Gastroesophageal sphincter (tissue), 4 donors: ENCODE measurements at regions not wholly inside any gene's neighbourhood (a gene's known extent, or its start where the extent isn't known, plus 50 kb on each side); places are given as distances from the start of the nearest gene placed in this dataset.

ENCODE experiments used
- ATAC-seq: fragments of 150-250 bp; one replicate; pipeline ENCODE4 v1.9.1; 2016; ENCODE audit warnings: mild to moderate bottlenecking, moderate library complexity
- H3K27ac ChIP-seq, 4 donors: fragments of 200-600 bp; sonication (generic) in 3 of 4; 1 replicate in 3 of 4; 2 replicates in 1 of 4; pipeline ENCODE4 v1.5.1; 2016 to 2019
- H3K27me3 ChIP-seq: fragments of 200-600 bp; sonication (generic); one replicate; pipeline ENCODE4 v1.5.1; 2019
- H3K36me3 ChIP-seq, 2 donors: fragments of 200-600 bp; sonication (generic); one replicate each; pipeline ENCODE4 v1.5.1; 2019; ENCODE audit warnings: control low read depth in 1 of 2
- H3K4me1 ChIP-seq, 3 donors: fragments of 200-600 bp; sonication (generic); 1 replicate in 2 of 3; 2 replicates in 1 of 3; pipeline ENCODE4 v1.5.1; 2016 to 2019; ENCODE audit warnings: control low read depth in 2 of 3
- H3K4me3 ChIP-seq, 2 donors: fragments of 200-600 bp; sonication (generic); one replicate each; pipeline ENCODE4 v1.5.1; 2019; ENCODE audit warnings: mild to moderate bottlenecking in 1 of 2, moderate library complexity in 1 of 2
- H3K9me3 ChIP-seq, 3 donors: fragments of 200-600 bp; sonication (generic); one replicate each; pipeline ENCODE4 v1.5.1; 2017 to 2019; ENCODE audit warnings: control low read depth in 2 of 3
- CTCF ChIP-seq, 4 experiments: fragments of 200-600 bp in 2 of 4; fragments of 450-650 bp in 2 of 4; sonication (generic) in 1 of 4; IDR thresholded peaks; one replicate each; pipeline ENCODE4 v1.5.1; 2017 to 2019; ENCODE audit warnings: antibody characterized with exemption in 4 of 4, mild to moderate bottlenecking in 2 of 4, moderate library complexity in 2 of 4
- EP300 ChIP-seq: sonication (generic); formaldehyde crosslinking; IDR thresholded peaks from one replicate; pipeline ENCODE4 v1.6.1; 2017; ENCODE audit warnings: antibody characterized with exemption, mild to moderate bottlenecking
- POLR2A ChIP-seq, 2 donors: fragments of 450-650 bp; IDR thresholded peaks; one replicate each; pipeline ENCODE4 v1.6.1; 2017; ENCODE audit warnings: antibody characterized with exemption in 2 of 2, mild to moderate bottlenecking in 2 of 2, moderate library complexity in 1 of 2
- POLR2AphosphoS5 ChIP-seq: sonication (generic); formaldehyde crosslinking; IDR thresholded peaks from one replicate; pipeline ENCODE4 v1.6.1; 2017; ENCODE audit warnings: antibody characterized with exemption
- WGBS, 2 donors: methylation state at CpG; one replicate each; pipeline ENCODE4 v1.1.5; 2018; ENCODE audit warnings: low coverage in 1 of 2; 5-methylcytosine and 5-hydroxymethylcytosine counted together

GRCh38 chr4:133903029-133903428 lies 298.6 kb downstream of the PABPC4L start:
- H3K4me1 ChIP-seq, result no peaks in the 10 kb centered on the region
- no peaks in the 10 kb centered on the region for H3K36me3 ChIP-seq
- no peaks in the 10 kb centered on the region for H3K27me3 ChIP-seq
- ATAC-seq, result no peak
- H3K9me3 ChIP-seq, result no peaks in the 10 kb centered on the region
- no peak overlapping the region for H3K4me3 ChIP-seq
- no peak overlapping the region for H3K27ac ChIP-seq
- TF ChIP-seq POLR2A (IDR thresholded peaks at IDR 0.05) (no peak), POLR2AphosphoS5 (no peak), EP300 (no peak), CTCF (IDR thresholded peaks at IDR 0.05) (no peak)

GRCh38 chr4:133891011-133891410 lies 310.6 kb downstream of the PABPC4L start:
- 89 to 100% methylated on average over 1 of the region's 1 CpG for WGBS, 2 donors
- ATAC-seq, result no peak
- Histone ChIP-seq H3K9me3 (no peaks in the 10 kb centered on the region), H3K4me3 (no peak overlapping the region), H3K4me1 (no peaks in the 10 kb centered on the region), H3K27ac (no peak overlapping the region), H3K27me3 (no peaks in the 10 kb centered on the region), H3K36me3 (no peaks in the 10 kb centered on the region)
- TF ChIP-seq POLR2A (IDR thresholded peaks at IDR 0.05), result no peak
- no peak for TF ChIP-seq EP300
- no peak for TF ChIP-seq CTCF (IDR thresholded peaks at IDR 0.05)
- TF ChIP-seq POLR2AphosphoS5, result no peak

GRCh38 chr4:133887723-133888122 lies 313.9 kb downstream of the PABPC4L start:
- TF ChIP-seq POLR2AphosphoS5 (no peak), CTCF (IDR thresholded peaks at IDR 0.05) (no peak), POLR2A (IDR thresholded peaks at IDR 0.05) (no peak), EP300 (no peak)
- H3K9me3 ChIP-seq, result no peaks in the 10 kb centered on the region
- H3K4me1 ChIP-seq, result no peaks in the 10 kb centered on the region
- H3K27me3 ChIP-seq, result no peaks in the 10 kb centered on the region
- WGBS, 2 donors, result 61 to 70% methylated on average over 4 of the region's 4 CpGs
- no peak overlapping the region for H3K4me3 ChIP-seq
- no peaks in the 10 kb centered on the region for H3K36me3 ChIP-seq
- ATAC-seq, result no peak
- no peak overlapping the region for H3K27ac ChIP-seq

GRCh38 chr4:133869486-133869885 lies 332.1 kb downstream of the PABPC4L start:
- no peaks in the 10 kb centered on the region for H3K4me1 ChIP-seq
- no peaks in the 10 kb centered on the region for H3K36me3 ChIP-seq
- no peaks in the 10 kb centered on the region for H3K27me3 ChIP-seq
- no peaks in the 10 kb centered on the region for H3K9me3 ChIP-seq
- H3K4me3 ChIP-seq, result no peak overlapping the region
- TF ChIP-seq POLR2A (IDR thresholded peaks at IDR 0.05), result no peak
- no peak for TF ChIP-seq POLR2AphosphoS5
- TF ChIP-seq CTCF (IDR thresholded peaks at IDR 0.05), result no peak
- no peak for TF ChIP-seq EP300
- WGBS, 2 donors, result 73 to 77% methylated on average over 3 of the region's 3 CpGs
- no peak overlapping the region for H3K27ac ChIP-seq
- no peak for ATAC-seq

GRCh38 chr4:133868856-133869255 lies 332.7 kb downstream of the PABPC4L start:
- Histone ChIP-seq H3K4me1 (no peaks in the 10 kb centered on the region), H3K27me3 (no peaks in the 10 kb centered on the region), H3K4me3 (no peak overlapping the region), H3K27ac (no peak overlapping the region), H3K36me3 (no peaks in the 10 kb centered on the region), H3K9me3 (no peaks in the 10 kb centered on the region)
- no peak for ATAC-seq
- no peak for TF ChIP-seq POLR2AphosphoS5
- TF ChIP-seq POLR2A (IDR thresholded peaks at IDR 0.05), result no peak
- WGBS, 2 donors, result 71 to 95% methylated on average over 1 to 4 of the region's 4 CpGs

GRCh38 chr4:133866328-133866699 lies 335.3 kb downstream of the PABPC4L start:
- Histone ChIP-seq H3K4me3 (no peak overlapping the region), H3K36me3 (no peaks in the 10 kb centered on the region), H3K4me1 (no peaks in the 10 kb centered on the region), H3K27ac (no peak overlapping the region), H3K27me3 (no peaks in the 10 kb centered on the region), H3K9me3 (no peaks in the 10 kb centered on the region)
- 29 to 59% methylated on average over 2 of the region's 2 CpGs for WGBS, 2 donors
- ATAC-seq, result no peak
- TF ChIP-seq CTCF (IDR thresholded peaks at IDR 0.05) (no peak), POLR2A (IDR thresholded peaks at IDR 0.05) (no peak), EP300 (no peak), POLR2AphosphoS5 (no peak)
